Fibroblast of the aortic adventitia (primary cell): ENCODE measurements at regions not wholly inside any gene's neighbourhood (a gene's known extent, or its start where the extent isn't known, plus 50 kb on each side); places are given as distances from the start of the nearest gene placed in this dataset.

Source experiments
- DNase-seq: peaks from one replicate; pipeline ENCODE4 v3.0.0-alpha.2; 2010; ENCODE audit warnings: low read depth
- H3K4me3 ChIP-seq: 2 replicates; pipeline ENCODE4 v1.5.1; 2011; ENCODE audit warnings: low read depth, mild to moderate bottlenecking, control low read depth, low read length, moderate library complexity
- CTCF ChIP-seq: IDR thresholded peaks from 2 replicates; pipeline ENCODE4 v1.5.1; 2011; ENCODE audit warnings: mild to moderate bottlenecking, low read length, control low read depth, inconsistent platforms; ENCODE audit not compliant: insufficient read depth

DNA sequence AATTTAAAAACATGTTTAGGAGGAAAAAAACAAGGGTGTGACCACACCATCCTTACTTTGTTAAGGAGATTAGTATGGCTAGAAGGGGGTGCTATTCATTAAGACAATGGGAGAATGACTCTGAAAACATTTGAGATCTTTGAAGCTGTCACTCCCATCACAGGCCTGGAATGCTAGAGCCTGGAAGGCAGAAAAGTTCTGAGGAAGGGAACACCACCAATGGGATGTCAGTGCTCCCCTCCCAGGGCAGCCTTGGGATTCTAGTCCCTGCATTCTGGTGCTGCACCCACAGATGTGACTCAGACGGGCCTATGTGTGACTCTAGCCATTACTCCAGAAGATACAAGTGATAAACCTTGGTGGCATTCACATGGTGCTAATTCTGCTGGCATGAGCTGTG lies 162.2 kb upstream of the ANXA10 start:
- DNase-seq: no peak
- no peak for TF ChIP-seq CTCF
- H3K4me3 ChIP-seq: no peak overlapping the region

GRCh38 chr4:167934216-167934615 lies 158.1 kb upstream of the ANXA10 start:
- no peak for TF ChIP-seq CTCF
- H3K4me3 ChIP-seq: no peak overlapping the region
- no peak for DNase-seq

DNA sequence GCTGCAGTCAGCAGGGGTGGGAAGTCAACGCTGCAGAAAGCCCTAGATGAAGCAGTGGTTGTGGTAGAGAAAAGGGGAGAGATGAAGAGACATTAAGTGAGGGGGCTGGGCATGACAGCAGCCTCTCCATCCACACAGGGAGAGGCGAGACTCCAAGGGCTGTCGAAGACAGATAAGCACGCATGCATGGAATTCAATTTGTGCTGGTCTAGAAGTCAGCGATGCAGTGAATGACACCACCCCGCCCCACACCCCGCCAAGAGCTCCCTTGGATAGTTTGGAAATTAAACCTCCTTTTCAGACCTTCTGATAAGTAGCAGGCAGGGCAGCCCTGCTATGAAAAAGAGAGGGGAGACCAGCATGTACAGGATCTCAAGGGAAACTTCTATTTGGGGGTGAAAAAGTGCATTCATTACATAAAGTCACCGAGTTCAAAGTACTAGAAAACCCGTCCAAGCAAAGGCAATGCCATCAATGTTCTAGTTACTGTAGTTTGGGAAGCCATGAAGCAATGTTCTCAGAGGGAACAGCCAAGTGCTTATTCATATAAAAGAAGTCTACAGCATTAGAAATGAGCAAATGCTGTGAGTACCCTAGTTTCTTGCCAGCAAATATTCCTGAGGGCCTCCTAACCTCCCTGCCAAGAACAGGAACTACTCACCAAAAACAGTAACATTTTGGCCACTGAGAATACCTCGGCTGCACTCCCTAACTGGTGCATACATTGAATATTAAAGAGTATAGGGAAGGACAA lies 152.3 kb upstream of the ANXA10 start:
- H3K4me3 ChIP-seq: no peak overlapping the region
- peak; percentile 85 for DNase-seq
- no peak for TF ChIP-seq CTCF

DNA sequence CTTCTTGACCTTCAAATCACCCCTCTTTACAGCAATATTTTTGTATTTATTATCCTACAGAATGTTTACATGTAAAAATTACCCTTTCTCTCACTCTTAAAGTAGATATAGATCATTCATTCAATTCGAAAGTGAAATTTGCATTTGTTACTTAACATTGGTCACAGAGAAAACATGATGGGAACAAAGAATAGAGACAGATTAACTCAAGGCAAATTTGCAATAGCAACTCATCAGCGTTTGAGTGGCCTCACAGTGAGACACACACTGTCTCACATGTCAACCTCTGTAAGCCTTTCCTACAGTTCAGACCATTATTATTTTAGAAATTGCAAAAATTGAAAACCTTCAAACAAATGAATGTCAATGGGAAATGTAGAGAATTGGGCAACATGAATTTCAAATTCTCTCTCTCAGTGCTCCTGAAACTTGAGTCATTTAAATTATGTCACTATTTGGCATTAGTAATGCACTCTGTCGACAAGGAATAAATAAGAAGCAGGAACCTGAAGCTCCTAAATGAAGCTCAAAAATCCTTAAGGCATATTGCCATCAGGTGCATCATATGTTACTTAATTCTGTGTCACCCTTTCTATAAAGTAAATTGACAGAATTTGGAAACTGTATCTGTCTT lies 148.3 kb upstream of the ANXA10 start:
- peak; percentile 33 for DNase-seq
- no peak overlapping the region for H3K4me3 ChIP-seq
- no peak for TF ChIP-seq CTCF

DNA sequence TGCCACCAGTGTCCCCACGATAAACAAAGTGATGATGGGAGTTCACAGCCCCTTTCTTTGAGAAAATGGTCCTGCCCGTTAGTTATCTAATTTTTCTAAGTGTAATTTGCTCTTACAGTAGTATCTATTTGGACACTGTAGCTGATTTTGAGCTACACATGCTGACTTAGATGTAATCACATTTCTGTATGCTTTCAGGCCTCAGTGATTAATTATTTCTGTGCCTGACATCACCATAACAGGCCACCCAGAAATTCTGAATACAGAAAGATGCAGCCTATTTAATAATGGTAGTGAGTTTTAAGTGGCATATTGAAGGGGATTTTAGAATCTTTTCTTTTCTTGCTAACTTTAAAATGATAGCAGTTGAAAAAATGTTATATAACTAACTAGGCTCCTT lies 147.6 kb upstream of the ANXA10 start:
- no peak overlapping the region for H3K4me3 ChIP-seq
- no peak for TF ChIP-seq CTCF
- DNase-seq: no peak

DNA sequence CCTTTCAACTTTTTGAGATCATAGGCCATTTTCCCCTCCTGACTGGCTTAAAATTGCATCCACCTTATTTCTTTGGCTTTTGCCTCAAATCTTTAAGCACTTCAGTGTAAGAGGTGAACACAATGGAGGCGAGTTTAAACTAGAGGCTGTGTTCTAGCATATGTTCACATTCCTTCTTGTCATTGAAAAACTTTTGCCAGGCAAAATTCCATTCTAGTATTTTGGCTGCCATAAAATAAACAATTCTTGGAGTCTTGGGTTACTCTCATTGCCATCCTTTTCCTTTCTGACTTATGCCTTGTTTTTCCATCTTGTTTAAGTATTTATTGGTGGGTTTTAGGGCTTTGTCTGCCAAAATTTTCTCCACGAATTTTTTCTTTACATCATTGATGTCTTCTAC lies 137.3 kb upstream of the ANXA10 start:
- TF ChIP-seq CTCF: no peak
- peak; percentile 64 for DNase-seq

More for the DNA sequence above, 137.3 kb upstream of the ANXA10 start:
- no peak overlapping the region for H3K4me3 ChIP-seq
